ENCODE measurements at regions not wholly inside any gene's neighbourhood (a gene's known extent, or its start where the extent isn't known, plus 50 kb on each side); places are given as distances from the start of the nearest gene placed in this dataset.

GRCh38 chr17:77507111-77507885 is 366.5 kb downstream of the SEC14L1 start:
- WGBS: 80% methylated on average over 19 of the region's 19 CpGs
- Histone ChIP-seq H3K4me3 (ENCODE audit: low read depth in 1 of 3, low read length in 3 of 3) (no peak overlapping the region), H3K27me3 (ENCODE audit: control insufficient read depth in 4 of 4, insufficient read depth in 4 of 4, low read length in 3 of 4) (no peaks in the 10 kb centered on the region)

GRCh38 chr17:77508047-77508715 is 367.4 kb downstream of the SEC14L1 start:
- DNase-seq (ENCODE audit: low spot score): no peak

More at GRCh38 chr17:77507111-77507885, 366.5 kb downstream of the SEC14L1 start:
- no peak for TF ChIP-seq RAD21 (IDR thresholded peaks at IDR 0.05)
- TF ChIP-seq NR2F2 (IDR thresholded peaks at IDR 0.05): no peak
- no peak for TF ChIP-seq ZBTB33 (IDR thresholded peaks at IDR 0.05)
- TF ChIP-seq YY1 (IDR thresholded peaks at IDR 0.05): no peak
- TF ChIP-seq GABPA (IDR thresholded peaks at IDR 0.05 in 1 of 2, conservative IDR thresholded peaks at IDR 0.05 in 1 of 2): no peak
- no peak for TF ChIP-seq HNF4G (IDR thresholded peaks at IDR 0.05)
- no peak for TF ChIP-seq FOXA1 (IDR thresholded peaks at IDR 0.05)
- no peak for TF ChIP-seq TAF1 (conservative IDR thresholded peaks at IDR 0.05)
- no peak for TF ChIP-seq JUND (IDR thresholded peaks at IDR 0.05)
- no peak for TF ChIP-seq MAX (IDR thresholded peaks at IDR 0.05)
- no peak for TF ChIP-seq ATF3 (IDR thresholded peaks at IDR 0.05)
- no peak for TF ChIP-seq FOXA2 (IDR thresholded peaks at IDR 0.05)
- no peak for DNase-seq (ENCODE audit: low spot score)
- H3K9me3 ChIP-seq (ENCODE audit: control insufficient read depth in 4 of 4, low read length in 3 of 4): peaks cover 0 to 3% (median 0%) of the 10 kb centered on the region in 4 donors
- H3K36me3 ChIP-seq (ENCODE audit: control insufficient read depth in 4 of 4, insufficient read depth in 3 of 4, low read depth in 1 of 4, low read length in 3 of 4): no peaks in the 10 kb centered on the region
- no peak overlapping the region for H3K27ac ChIP-seq (ENCODE audit: low read depth in 1 of 2, low read length in 2 of 2)
- no peak overlapping the region for H3K9ac ChIP-seq (ENCODE audit: low read depth in 1 of 2, low read length in 2 of 2)
- no peaks in the 10 kb centered on the region for H3K4me1 ChIP-seq (ENCODE audit: control insufficient read depth in 4 of 4, insufficient read depth in 4 of 4, low read length in 3 of 4)

More at GRCh38 chr17:77508047-77508715, 367.4 kb downstream of the SEC14L1 start:
- Histone ChIP-seq H3K4me3 (ENCODE audit: low read depth in 1 of 3, low read length in 3 of 3) (no peak overlapping the region), H3K9ac (ENCODE audit: low read depth in 1 of 2, low read length in 2 of 2) (no peak overlapping the region), H3K27ac (ENCODE audit: low read depth in 1 of 2, low read length in 2 of 2) (no peak overlapping the region), H3K27me3 (ENCODE audit: control insufficient read depth in 4 of 4, insufficient read depth in 4 of 4, low read length in 3 of 4) (no peaks in the 10 kb centered on the region), H3K4me1 (ENCODE audit: control insufficient read depth in 4 of 4, insufficient read depth in 4 of 4, low read length in 3 of 4) (no peaks in the 10 kb centered on the region), H3K36me3 (ENCODE audit: control insufficient read depth in 4 of 4, insufficient read depth in 3 of 4, low read depth in 1 of 4, low read length in 3 of 4) (no peaks in the 10 kb centered on the region), H3K9me3 (ENCODE audit: control insufficient read depth in 4 of 4, low read length in 3 of 4) (peaks cover 0 to 3% (median 0%) of the 10 kb centered on the region in 4 donors)
- 58% methylated on average over 6 of the region's 6 CpGs for WGBS
- no peak for TF ChIP-seq RXRA (IDR thresholded peaks at IDR 0.05)
- no peak for TF ChIP-seq HNF4A (conservative IDR thresholded peaks at IDR 0.05)
- no peak for TF ChIP-seq CTCF (IDR thresholded peaks at IDR 0.05; ENCODE audit: low read depth, low read length, missing input control)
- TF ChIP-seq YY1 (IDR thresholded peaks at IDR 0.05): no peak
- no peak for TF ChIP-seq ZBTB33 (IDR thresholded peaks at IDR 0.05)
- TF ChIP-seq SP1 (IDR thresholded peaks at IDR 0.05): no peak
- no peak for TF ChIP-seq ATF3 (IDR thresholded peaks at IDR 0.05)
- TF ChIP-seq GABPA (IDR thresholded peaks at IDR 0.05 in 1 of 2, conservative IDR thresholded peaks at IDR 0.05 in 1 of 2): no peak
- no peak for TF ChIP-seq JUND (IDR thresholded peaks at IDR 0.05)

Data from liver (tissue), 8 donors.